ENCODE measurements at regions not wholly inside any gene's neighbourhood (a gene's known extent, or its start where the extent isn't known, plus 50 kb on each side); places are given as distances from the start of the nearest gene placed in this dataset.

GRCh38 chr14:104286086-104286485 lies 147.7 kb downstream of the KIF26A start:
- no peak for TF ChIP-seq CTCF (optimal IDR thresholded peaks at IDR 0.05 in 1 of 3, IDR thresholded peaks at IDR 0.05 in 1 of 3, conservative IDR thresholded peaks at IDR 0.05 in 1 of 3; ENCODE audit: extremely low read depth in 1 of 3, insufficient read depth in 2 of 3, low read length in 3 of 3)
- TF ChIP-seq EZH2 (IDR thresholded peaks at IDR 0.05; ENCODE audit: low read length): no peak
